ENCODE measurements at regions not wholly inside any gene's neighbourhood (a gene's known extent, or its start where the extent isn't known, plus 50 kb on each side); places are given as distances from the start of the nearest gene placed in this dataset.

- no peak for DNase-seq (ENCODE audit: low read depth)
- no peak for TF ChIP-seq CTCF (IDR thresholded peaks at IDR 0.05; ENCODE audit: low read depth, low read length, missing control alignments)
- no peak overlapping the region for H3K4me3 ChIP-seq (ENCODE audit: low read depth, low read length)
Measured at GRCh38 chr14:54299410-54300363, 97.1 kb upstream of the CDKN3 start.

- no peak for DNase-seq (ENCODE audit: low read depth)
Measured at GRCh38 chr14:54300881-54301280, 95.9 kb upstream of the CDKN3 start.

GRCh38 chr14:54301359-54301758 lies 95.4 kb upstream of the CDKN3 start:
- no peak for TF ChIP-seq CTCF (IDR thresholded peaks at IDR 0.05; ENCODE audit: low read depth, low read length, missing control alignments)
- no peak overlapping the region for H3K4me3 ChIP-seq (ENCODE audit: low read depth, low read length)
- peak; percentile 4 for DNase-seq (ENCODE audit: low read depth)

More at GRCh38 chr14:54300881-54301280, 95.9 kb upstream of the CDKN3 start:
- H3K4me3 ChIP-seq (ENCODE audit: low read depth, low read length) = no peak overlapping the region
- no peak for TF ChIP-seq CTCF (IDR thresholded peaks at IDR 0.05; ENCODE audit: low read depth, low read length, missing control alignments)

- H3K4me3 ChIP-seq (ENCODE audit: low read depth, low read length) = no peak overlapping the region
- DNase-seq (ENCODE audit: low read depth) = no peak
- no peak for TF ChIP-seq CTCF (IDR thresholded peaks at IDR 0.05; ENCODE audit: low read depth, low read length, missing control alignments)
Measured at GRCh38 chr14:54306806-54307205, 90.0 kb upstream of the CDKN3 start.

GRCh38 chr14:54309615-54310014 lies 87.2 kb upstream of the CDKN3 start:
- no peak overlapping the region for H3K4me3 ChIP-seq (ENCODE audit: low read depth, low read length)
- TF ChIP-seq CTCF (IDR thresholded peaks at IDR 0.05; ENCODE audit: low read depth, low read length, missing control alignments) = no peak
- DNase-seq (ENCODE audit: low read depth) = no peak

- no peak overlapping the region for H3K4me3 ChIP-seq (ENCODE audit: low read depth, low read length)
- DNase-seq (ENCODE audit: low read depth) = no peak
- TF ChIP-seq CTCF (IDR thresholded peaks at IDR 0.05; ENCODE audit: low read depth, low read length, missing control alignments) = no peak
Measured at GRCh38 chr14:54310151-54310850, 86.5 kb upstream of the CDKN3 start.

Measured in GM12864 (cell line).